Ectodermal cell (in vitro differentiated cells): ENCODE measurements at regions not wholly inside any gene's neighbourhood (a gene's known extent, or its start where the extent isn't known, plus 50 kb on each side); places are given as distances from the start of the nearest gene placed in this dataset.
"Not testable (repeated sequence)": the region's sequence is repeated elsewhere in the genome, so short reads cannot be mapped to it uniquely, and the experiment has no call there.

ENCODE experiments used
- H3K27ac ChIP-seq: 2 replicates; pipeline ENCODE4 v1.7.0; 2013; ENCODE audit warnings: mild to moderate bottlenecking, low read depth, low read length; ENCODE audit not compliant: insufficient read depth, poor library complexity, severe bottlenecking
- H3K27me3 ChIP-seq: 2 replicates; pipeline ENCODE4 v1.7.0; 2013; ENCODE audit warnings: mild to moderate bottlenecking, low read length; ENCODE audit not compliant: insufficient read depth, control insufficient read depth, poor library complexity, severe bottlenecking
- H3K36me3 ChIP-seq: one replicate; pipeline ENCODE4 v1.7.0; 2013; ENCODE audit warnings: low read length; ENCODE audit not compliant: control insufficient read depth, insufficient read depth
- H3K4me1 ChIP-seq: one replicate; pipeline ENCODE4 v1.7.0; 2013; ENCODE audit warnings: low read length; ENCODE audit not compliant: control insufficient read depth, insufficient read depth
- H3K4me3 ChIP-seq: 2 replicates; pipeline ENCODE4 v1.7.0; 2013; ENCODE audit warnings: low read depth, low read length, control low read depth; ENCODE audit not compliant: insufficient read depth
- H3K9me3 ChIP-seq: 2 replicates; pipeline ENCODE4 v1.7.0; 2013; ENCODE audit warnings: mild to moderate bottlenecking, low read length, moderate library complexity; ENCODE audit not compliant: control insufficient read depth
- WGBS, 2 experiments: methylation state at CpG; one replicate each; pipeline ENCODE4 v1.1.7; 2013; ENCODE audit warnings: missing lambda C conversion rate in 2 of 2; 5-methylcytosine and 5-hydroxymethylcytosine counted together

DNA sequence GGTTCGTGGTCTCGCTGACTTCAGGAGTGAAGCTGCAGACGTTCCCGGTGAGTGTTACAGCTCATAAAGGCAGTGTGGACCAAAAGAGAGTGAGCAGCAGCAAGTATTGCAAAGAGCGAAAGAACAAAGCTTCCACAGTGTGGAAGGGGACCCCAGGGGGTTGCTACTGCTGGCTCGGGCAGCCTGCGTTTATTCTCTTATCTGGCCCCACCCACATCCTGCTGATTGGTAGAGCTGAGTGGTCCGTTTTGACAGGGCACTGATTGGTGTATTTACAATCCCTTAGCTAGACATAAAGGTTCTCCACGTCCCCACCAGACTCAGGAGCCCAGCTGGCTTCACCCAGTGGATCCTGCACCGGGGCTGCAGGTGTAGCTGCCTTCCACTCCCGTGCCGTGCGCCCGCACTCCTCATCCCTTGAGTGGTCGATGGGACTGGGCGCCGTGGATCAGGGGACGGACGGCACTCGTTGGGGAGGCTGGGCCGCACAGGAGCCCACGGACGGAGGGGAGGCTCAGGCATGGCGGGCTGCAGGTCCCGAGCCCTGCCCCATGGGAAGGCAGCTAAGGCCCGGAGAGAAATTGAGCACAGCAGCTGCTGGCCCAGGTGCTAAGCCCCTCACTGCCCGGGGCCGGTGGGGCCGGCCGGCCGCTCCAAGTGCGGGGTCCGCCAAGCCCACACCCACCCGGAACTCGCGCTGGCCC, 2661.6 kb upstream of the PCDH20 start:
- H3K27me3 ChIP-seq, H3K4me3 ChIP-seq, H3K36me3 ChIP-seq, H3K27ac ChIP-seq, H3K4me1 ChIP-seq, H3K9me3 ChIP-seq: not testable (repeated sequence)
- 92 to 94% methylated on average over 36 of the region's 36 CpGs for WGBS, 2 experiments

- H3K4me1 ChIP-seq = no peaks in the 10 kb centered on the region
- no peaks in the 10 kb centered on the region for H3K9me3 ChIP-seq
- H3K27me3 ChIP-seq = no peaks in the 10 kb centered on the region
- 93 to 94% methylated on average over 14 of the region's 14 CpGs for WGBS, 2 experiments
- H3K27ac ChIP-seq = no peak overlapping the region
- H3K36me3 ChIP-seq = no peaks in the 10 kb centered on the region
- no peak overlapping the region for H3K4me3 ChIP-seq
Measured at GRCh38 chr13:64075543-64076271, 2660.1 kb upstream of the PCDH20 start.

GRCh38 chr13:64074971-64075474, 2659.4 kb upstream of the PCDH20 start:
- no peaks in the 10 kb centered on the region for H3K9me3 ChIP-seq
- 94 to 95% methylated on average over 12 of the region's 12 CpGs for WGBS, 2 experiments
- no peaks in the 10 kb centered on the region for H3K36me3 ChIP-seq

GRCh38 chr13:64073203-64073602, 2657.6 kb upstream of the PCDH20 start:
- Histone ChIP-seq H3K4me3 (no peak overlapping the region), H3K36me3 (no peaks in the 10 kb centered on the region), H3K9me3 (no peaks in the 10 kb centered on the region), H3K27ac (no peak overlapping the region), H3K27me3 (no peaks in the 10 kb centered on the region), H3K4me1 (no peaks in the 10 kb centered on the region)

More at GRCh38 chr13:64074971-64075474, 2659.4 kb upstream of the PCDH20 start:
- Histone ChIP-seq H3K27ac (no peak overlapping the region), H3K4me3 (no peak overlapping the region), H3K4me1 (no peaks in the 10 kb centered on the region), H3K27me3 (no peaks in the 10 kb centered on the region)

DNA sequence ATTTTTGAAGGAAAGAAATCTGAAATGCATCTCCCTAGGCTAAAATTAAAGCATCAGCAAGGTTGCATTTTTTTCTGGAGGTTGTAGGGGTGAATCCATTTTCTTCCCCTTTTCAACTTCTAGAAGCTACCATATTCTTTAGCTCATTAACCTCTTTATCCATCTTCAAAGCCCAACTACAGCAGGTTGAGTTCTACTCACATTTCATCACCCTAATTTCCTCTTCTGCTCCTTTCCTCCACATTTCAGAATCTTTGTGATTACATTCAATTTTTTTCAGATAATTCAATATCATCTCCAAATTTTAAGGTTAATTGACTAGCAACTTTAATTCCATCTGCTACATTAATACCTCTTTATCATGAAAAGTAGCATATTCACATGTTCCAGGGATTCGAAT, 2655.7 kb upstream of the PCDH20 start:
- H3K27me3 ChIP-seq = no peaks in the 10 kb centered on the region
- H3K36me3 ChIP-seq = no peaks in the 10 kb centered on the region
- no peaks in the 10 kb centered on the region for H3K4me1 ChIP-seq
- no peak overlapping the region for H3K4me3 ChIP-seq
- H3K9me3 ChIP-seq = no peaks in the 10 kb centered on the region
- WGBS, 2 experiments = 100% methylated on average over 1 of the region's 1 CpG
- H3K27ac ChIP-seq = no peak overlapping the region

DNA sequence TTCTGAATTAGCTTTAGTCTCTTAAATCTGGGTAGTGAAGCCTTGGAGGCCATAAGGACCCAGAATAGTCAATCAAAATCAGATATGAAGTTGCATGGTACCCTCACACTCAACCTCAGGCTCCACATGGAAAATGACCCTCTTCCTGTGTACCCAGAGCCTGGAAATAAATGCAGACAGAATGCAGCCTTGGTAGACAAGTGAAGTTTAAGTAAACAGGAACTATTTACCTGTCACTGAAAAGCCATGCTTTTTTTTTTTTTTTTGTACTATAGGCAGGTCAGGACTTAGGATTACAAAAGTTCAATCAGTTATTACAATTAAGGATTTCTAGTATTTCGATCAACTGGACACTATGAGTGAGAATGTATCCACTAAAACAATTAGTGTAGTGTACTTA, 2654.2 kb upstream of the PCDH20 start:
- no peaks in the 10 kb centered on the region for H3K9me3 ChIP-seq
- WGBS, 2 experiments = no CpG with 5 or more reads among the region's 1 CpG

GRCh38 chr13:64066711-64067110, 2651.1 kb upstream of the PCDH20 start:
- H3K9me3 ChIP-seq = no peaks in the 10 kb centered on the region
- H3K27me3 ChIP-seq = no peaks in the 10 kb centered on the region
- 92 to 100% methylated on average over 1 to 2 of the region's 2 CpGs for WGBS, 2 experiments
- H3K4me1 ChIP-seq = no peaks in the 10 kb centered on the region
- H3K27ac ChIP-seq = no peak overlapping the region
- no peaks in the 10 kb centered on the region for H3K36me3 ChIP-seq
- H3K4me3 ChIP-seq = no peak overlapping the region

More for the DNA sequence above, 2654.2 kb upstream of the PCDH20 start:
- no peaks in the 10 kb centered on the region for H3K4me1 ChIP-seq
- no peak overlapping the region for H3K27ac ChIP-seq
- no peaks in the 10 kb centered on the region for H3K27me3 ChIP-seq
- no peaks in the 10 kb centered on the region for H3K36me3 ChIP-seq
- H3K4me3 ChIP-seq = no peak overlapping the region

DNA sequence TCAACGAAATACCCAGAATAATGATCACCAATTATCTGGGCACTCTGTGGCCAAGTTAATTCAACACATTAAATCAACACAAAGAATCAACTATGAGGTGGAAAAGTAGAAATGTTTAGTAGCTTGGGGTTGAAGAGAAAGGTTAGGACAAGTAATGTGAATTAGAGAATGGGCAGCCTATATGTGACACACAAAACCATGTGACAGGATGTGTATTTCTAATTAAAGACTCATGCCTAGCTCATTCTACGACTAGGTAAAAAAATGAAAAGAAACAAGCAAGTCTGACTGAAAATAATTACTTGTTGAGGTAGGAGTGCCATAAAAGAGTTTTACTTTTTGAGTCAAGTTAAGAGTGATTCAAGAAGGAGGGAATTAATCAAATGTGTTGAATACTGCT, 2646.0 kb upstream of the PCDH20 start:
- Histone ChIP-seq H3K4me3 (no peak overlapping the region), H3K4me1 (no peaks in the 10 kb centered on the region), H3K9me3 (no peaks in the 10 kb centered on the region), H3K36me3 (no peaks in the 10 kb centered on the region), H3K27ac (no peak overlapping the region), H3K27me3 (no peaks in the 10 kb centered on the region)
- WGBS, 2 experiments = 85 to 95% methylated on average over 2 of the region's 2 CpGs

GRCh38 chr13:64057372-64058020, 2641.8 kb upstream of the PCDH20 start:
- H3K4me1 ChIP-seq = no peaks in the 10 kb centered on the region
- 80 to 94% methylated on average over 2 of the region's 2 CpGs for WGBS, 2 experiments

GRCh38 chr13:64054321-64054720, 2638.7 kb upstream of the PCDH20 start:
- WGBS, 2 experiments = 71 to 88% methylated on average over 1 of the region's 1 CpG
- H3K36me3 ChIP-seq = no peaks in the 10 kb centered on the region
- H3K27me3 ChIP-seq = no peaks in the 10 kb centered on the region
- H3K4me1 ChIP-seq = no peaks in the 10 kb centered on the region
- no peak overlapping the region for H3K27ac ChIP-seq
- no peaks in the 10 kb centered on the region for H3K9me3 ChIP-seq
- H3K4me3 ChIP-seq = no peak overlapping the region

More at GRCh38 chr13:64057372-64058020, 2641.8 kb upstream of the PCDH20 start:
- H3K4me3 ChIP-seq = no peak overlapping the region
- H3K27me3 ChIP-seq = no peaks in the 10 kb centered on the region
- H3K9me3 ChIP-seq = no peaks in the 10 kb centered on the region
- H3K36me3 ChIP-seq = no peaks in the 10 kb centered on the region
- no peak overlapping the region for H3K27ac ChIP-seq
